ENCODE measurements at regions not wholly inside any gene's neighbourhood (a gene's known extent, or its start where the extent isn't known, plus 50 kb on each side); places are given as distances from the start of the nearest gene placed in this dataset.

- TF ChIP-seq EZH2 (IDR thresholded peaks at IDR 0.05; ENCODE audit: borderline replicate concordance, low read depth, low read length, severe bottlenecking) (no peak), CTCF (IDR thresholded peaks at IDR 0.05; ENCODE audit: extremely low read depth in 1 of 2, insufficient read depth in 1 of 2, low read depth in 1 of 2, low read length in 2 of 2) (no peak), POLR2A (IDR thresholded peaks at IDR 0.05; ENCODE audit: low read depth, low read length) (no peak), FOS (IDR thresholded peaks at IDR 0.05; ENCODE audit: borderline replicate concordance, insufficient read depth, low read length) (no peak), GATA2 (IDR thresholded peaks at IDR 0.05; ENCODE audit: insufficient read depth, insufficient read length, low read depth, low read length) (no peak), MYC (IDR thresholded peaks at IDR 0.05; ENCODE audit: low read depth, low read length) (no peak)
- TF ChIP-seq, protein P1, sequence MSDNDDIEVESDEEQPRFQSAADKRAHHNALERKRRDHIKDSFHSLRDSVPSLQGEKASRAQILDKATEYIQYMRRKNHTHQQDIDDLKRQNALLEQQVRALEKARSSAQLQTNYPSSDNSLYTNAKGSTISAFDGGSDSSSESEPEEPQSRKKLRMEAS (IDR thresholded peaks at IDR 0.05; ENCODE audit: insufficient read depth, insufficient read length): no peak
These were observed 165.8 kb upstream of the SYT1 start for GRCh38 chr12:78698747-78699146.
